ENCODE measurements at regions not wholly inside any gene's neighbourhood (a gene's known extent, or its start where the extent isn't known, plus 50 kb on each side); places are given as distances from the start of the nearest gene placed in this dataset.

DNA sequence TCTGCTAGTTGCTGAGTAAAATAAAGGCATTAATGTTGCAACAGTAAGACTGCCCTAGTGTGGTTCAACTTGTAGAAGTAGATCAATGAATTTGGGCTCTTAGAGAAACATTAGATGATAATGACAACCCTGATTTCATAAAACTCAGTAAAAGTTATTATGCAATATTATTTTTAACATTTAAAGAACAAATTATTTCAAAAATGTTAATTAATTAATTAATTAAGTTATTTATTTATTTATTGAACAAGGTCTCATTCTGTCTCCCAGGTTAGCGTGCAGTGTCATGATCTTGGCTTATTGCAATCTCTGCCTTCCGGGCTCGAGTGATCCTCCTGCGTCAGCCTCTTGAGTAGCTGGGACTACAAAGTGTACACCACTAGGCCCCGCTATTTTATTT, 1016.4 kb downstream of the VRK1 start:
- no peaks in the 10 kb centered on the region for H3K36me3 ChIP-seq
- DNase-seq (ENCODE audit: low spot score), result no peak
- no peak for TF ChIP-seq POLR2A (IDR thresholded peaks at IDR 0.05)
- H3K9me3 ChIP-seq, result no peaks in the 10 kb centered on the region
- no peaks in the 10 kb centered on the region for H3K4me1 ChIP-seq (replicated peaks)
- 91% methylated on average over 5 of the region's 5 CpGs for WGBS
- intact Hi-C loops (cut with DNase I), result no loop called here
- H3K27me3 ChIP-seq (replicated peaks; ENCODE audit: insufficient read depth), result no peaks in the 10 kb centered on the region
- no peak overlapping the region for H3K4me3 ChIP-seq
- H3K27ac ChIP-seq, result no peak overlapping the region

DNA sequence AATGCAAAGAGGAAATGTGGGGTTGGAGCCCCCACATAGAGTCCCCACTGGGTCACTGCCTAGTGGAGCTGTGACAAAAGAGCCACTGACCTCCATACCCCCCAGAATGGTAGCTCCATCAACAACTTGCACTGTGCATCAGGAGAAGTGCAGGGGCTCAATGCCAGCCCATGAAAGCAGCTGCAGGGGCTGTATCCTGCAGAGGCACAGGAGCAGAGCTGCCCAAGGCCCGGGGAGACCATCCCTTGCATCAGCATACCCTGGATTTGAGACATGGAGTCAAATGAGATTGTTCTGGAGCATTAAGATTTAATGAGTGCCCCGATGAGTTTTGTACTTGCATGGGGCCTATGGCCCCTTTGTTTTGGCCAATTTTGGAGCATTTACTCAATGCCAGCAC, 1023.6 kb downstream of the VRK1 start:
- H3K27me3 ChIP-seq (replicated peaks; ENCODE audit: insufficient read depth), result no peaks in the 10 kb centered on the region
- no peak overlapping the region for H3K4me3 ChIP-seq
- H3K27ac ChIP-seq, result no peak overlapping the region
- intact Hi-C loops (cut with DNase I), result no loop called here
- TF ChIP-seq POLR2A (IDR thresholded peaks at IDR 0.05) (no peak), POLR2AphosphoS5 (IDR thresholded peaks at IDR 0.05) (no peak)
- TF ChIP-seq, protein P1, sequence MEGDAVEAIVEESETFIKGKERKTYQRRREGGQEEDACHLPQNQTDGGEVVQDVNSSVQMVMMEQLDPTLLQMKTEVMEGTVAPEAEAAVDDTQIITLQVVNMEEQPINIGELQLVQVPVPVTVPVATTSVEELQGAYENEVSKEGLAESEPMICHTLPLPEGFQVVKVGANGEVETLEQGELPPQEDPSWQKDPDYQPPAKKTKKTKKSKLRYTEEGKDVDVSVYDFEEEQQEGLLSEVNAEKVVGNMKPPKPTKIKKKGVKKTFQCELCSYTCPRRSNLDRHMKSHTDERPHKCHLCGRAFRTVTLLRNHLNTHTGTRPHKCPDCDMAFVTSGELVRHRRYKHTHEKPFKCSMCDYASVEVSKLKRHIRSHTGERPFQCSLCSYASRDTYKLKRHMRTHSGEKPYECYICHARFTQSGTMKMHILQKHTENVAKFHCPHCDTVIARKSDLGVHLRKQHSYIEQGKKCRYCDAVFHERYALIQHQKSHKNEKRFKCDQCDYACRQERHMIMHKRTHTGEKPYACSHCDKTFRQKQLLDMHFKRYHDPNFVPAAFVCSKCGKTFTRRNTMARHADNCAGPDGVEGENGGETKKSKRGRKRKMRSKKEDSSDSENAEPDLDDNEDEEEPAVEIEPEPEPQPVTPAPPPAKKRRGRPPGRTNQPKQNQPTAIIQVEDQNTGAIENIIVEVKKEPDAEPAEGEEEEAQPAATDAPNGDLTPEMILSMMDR (IDR thresholded peaks at IDR 0.05), result no peak
- WGBS, result 65% methylated on average over 2 of the region's 2 CpGs
- no peaks in the 10 kb centered on the region for H3K36me3 ChIP-seq
- H3K9me3 ChIP-seq, result no peaks in the 10 kb centered on the region
- DNase-seq (ENCODE audit: low spot score), result no peak
- H3K4me1 ChIP-seq (replicated peaks), result no peaks in the 10 kb centered on the region

DNA sequence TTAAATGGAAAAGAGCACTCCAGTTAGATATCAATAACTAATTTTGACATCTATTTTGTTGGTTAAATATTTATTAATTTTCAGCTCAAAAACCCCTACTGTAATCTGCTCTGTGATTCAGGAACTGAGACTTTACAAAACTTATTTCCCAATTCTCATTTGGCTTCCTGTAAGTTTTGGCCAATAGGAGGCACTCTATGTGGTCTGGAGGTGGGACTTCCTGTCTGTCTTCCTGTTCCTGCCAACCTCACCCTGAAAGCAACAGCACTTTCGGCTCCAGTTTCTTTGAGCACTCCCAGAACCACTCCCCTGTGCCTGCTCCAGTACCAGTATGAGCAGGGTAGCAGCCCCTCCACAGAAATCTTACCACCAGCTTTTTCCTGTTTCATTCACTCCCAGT, 1027.0 kb downstream of the VRK1 start:
- DNase-seq (ENCODE audit: low spot score), result no peak
- TF ChIP-seq, protein P1 (IDR thresholded peaks at IDR 0.05), result no peak
- no peak for TF ChIP-seq POLR2A (IDR thresholded peaks at IDR 0.05)
- no peak for TF ChIP-seq POLR2AphosphoS5 (IDR thresholded peaks at IDR 0.05)
- Histone ChIP-seq H3K4me3 (no peak overlapping the region), H3K36me3 (no peaks in the 10 kb centered on the region), H3K27me3 (replicated peaks; ENCODE audit: insufficient read depth) (no peaks in the 10 kb centered on the region), H3K9me3 (no peaks in the 10 kb centered on the region), H3K27ac (no peak overlapping the region), H3K4me1 (replicated peaks) (no peaks in the 10 kb centered on the region)
- WGBS, result 35% methylated on average over 1 of the region's 1 CpG
- intact Hi-C loops (cut with DNase I), result no loop called here

DNA sequence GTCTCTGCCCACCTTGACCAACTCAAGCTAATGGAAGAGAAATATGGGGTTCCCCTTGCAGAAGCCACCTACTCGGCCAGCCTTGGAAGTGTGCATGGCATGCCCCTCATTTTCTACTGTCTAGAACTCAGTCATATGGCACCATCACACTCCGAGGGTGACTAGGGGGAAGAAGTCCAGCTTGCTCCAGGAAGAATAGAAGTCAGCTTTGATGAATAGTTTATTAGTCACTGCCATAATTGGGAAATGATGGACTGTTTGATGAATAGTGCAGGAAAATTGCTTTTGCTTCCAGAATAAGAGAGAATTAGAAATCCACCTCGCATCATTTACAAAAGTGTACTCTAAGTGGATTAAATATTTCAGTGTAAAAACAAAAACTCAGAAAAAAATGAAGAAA, 1030.6 kb downstream of the VRK1 start:
- no peak overlapping the region for H3K4me3 ChIP-seq
- no peak overlapping the region for H3K27ac ChIP-seq
- 85% methylated on average over 3 of the region's 3 CpGs for WGBS
- intact Hi-C loops (cut with DNase I), result no loop called here
- no peak for DNase-seq (ENCODE audit: low spot score)
- no peaks in the 10 kb centered on the region for H3K36me3 ChIP-seq
- no peaks in the 10 kb centered on the region for H3K9me3 ChIP-seq
- TF ChIP-seq POLR2AphosphoS5 (IDR thresholded peaks at IDR 0.05) (no peak), POLR2A (IDR thresholded peaks at IDR 0.05) (no peak)
- TF ChIP-seq, protein P1 (IDR thresholded peaks at IDR 0.05), result no peak
- no peaks in the 10 kb centered on the region for H3K27me3 ChIP-seq (replicated peaks; ENCODE audit: insufficient read depth)
- no peaks in the 10 kb centered on the region for H3K4me1 ChIP-seq (replicated peaks)

DNA sequence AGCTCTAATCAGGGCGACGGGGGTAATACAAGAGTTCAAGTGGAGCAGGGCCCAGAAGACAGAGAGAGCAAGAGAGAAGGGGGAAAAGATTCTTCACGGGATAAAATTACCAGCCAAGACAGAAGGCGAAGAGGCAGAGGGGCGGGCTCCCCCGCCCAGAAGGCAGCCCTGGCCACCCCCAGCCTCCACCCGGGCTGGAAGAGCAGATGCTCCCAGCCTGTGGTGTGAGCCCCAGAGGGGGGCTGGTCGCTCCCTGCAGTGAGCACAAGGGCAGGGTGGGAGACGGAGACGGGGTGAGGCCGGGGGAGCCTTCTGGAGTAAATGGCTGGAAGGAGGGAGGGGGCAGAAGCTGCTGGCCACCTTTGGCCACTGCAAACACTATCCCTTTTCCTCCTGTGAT, 1035.6 kb downstream of the VRK1 start:
- H3K27me3 ChIP-seq (replicated peaks; ENCODE audit: insufficient read depth), result no peaks in the 10 kb centered on the region
- no peak overlapping the region for H3K4me3 ChIP-seq
- intact Hi-C loops (cut with DNase I), result no loop called here
- no peak for DNase-seq (ENCODE audit: low spot score)
- H3K4me1 ChIP-seq (replicated peaks), result no peaks in the 10 kb centered on the region
- no peaks in the 10 kb centered on the region for H3K9me3 ChIP-seq
- TF ChIP-seq POLR2A (IDR thresholded peaks at IDR 0.05), result no peak
- no peak for TF ChIP-seq POLR2AphosphoS5 (IDR thresholded peaks at IDR 0.05)
- TF ChIP-seq, protein P1 (IDR thresholded peaks at IDR 0.05), result no peak
- H3K36me3 ChIP-seq, result no peaks in the 10 kb centered on the region
- no peak overlapping the region for H3K27ac ChIP-seq
- WGBS, result 52% methylated on average over 11 of the region's 11 CpGs

Measured in prostate gland (tissue), 2 donors.